D721Med (cell line): ENCODE measurements at regions not wholly inside any gene's neighbourhood (a gene's known extent, or its start where the extent isn't known, plus 50 kb on each side); places are given as distances from the start of the nearest gene placed in this dataset.

ENCODE experiments used
- DNase-seq: peaks from one replicate; pipeline ENCODE4 v3.0.0; 2011; ENCODE audit warnings: low spot score; ENCODE audit not compliant: insufficient read length
- FAIRE-seq: peaks from 2 replicates; lab custom pipeline; 2011; peaks lifted over from hg19 to GRCh38; lab: Jason Lieb, UNC
- CTCF ChIP-seq: IDR thresholded peaks from 2 replicates; pipeline ENCODE4 v1.5.1; 2012; ENCODE audit warnings: mild to moderate bottlenecking, control low read depth; ENCODE audit not compliant: insufficient read depth; ENCODE audit errors: missing control alignments

- DNase-seq: no peak
- no peak for FAIRE-seq
- TF ChIP-seq CTCF: no peak
These were observed 572.0 kb upstream of the LINC00305 start for GRCh38 chr18:64720781-64721464.

GRCh38 chr18:64718808-64719207 is 569.9 kb upstream of the LINC00305 start:
- FAIRE-seq (no peak), DNase-seq (no peak)
- TF ChIP-seq CTCF: no peak

- FAIRE-seq (no peak), DNase-seq (no peak)
- TF ChIP-seq CTCF: no peak
These were observed 568.1 kb upstream of the LINC00305 start for GRCh38 chr18:64717026-64717425.

GRCh38 chr18:64714086-64714485 is 565.2 kb upstream of the LINC00305 start:
- DNase-seq (no peak), FAIRE-seq (no peak)
- no peak for TF ChIP-seq CTCF

GRCh38 chr18:64713284-64713683 is 564.4 kb upstream of the LINC00305 start:
- DNase-seq (no peak), FAIRE-seq (no peak)
- no peak for TF ChIP-seq CTCF

GRCh38 chr18:64712035-64712434 is 563.1 kb upstream of the LINC00305 start:
- DNase-seq (no peak), FAIRE-seq (no peak)
- TF ChIP-seq CTCF: no peak

- peak; percentile 98 for FAIRE-seq
- no peak for TF ChIP-seq CTCF
- DNase-seq: no peak
These were observed 561.4 kb upstream of the LINC00305 start for GRCh38 chr18:64710105-64710861.
